ENCODE measurements at regions not wholly inside any gene's neighbourhood (a gene's known extent, or its start where the extent isn't known, plus 50 kb on each side); places are given as distances from the start of the nearest gene placed in this dataset.

DNA sequence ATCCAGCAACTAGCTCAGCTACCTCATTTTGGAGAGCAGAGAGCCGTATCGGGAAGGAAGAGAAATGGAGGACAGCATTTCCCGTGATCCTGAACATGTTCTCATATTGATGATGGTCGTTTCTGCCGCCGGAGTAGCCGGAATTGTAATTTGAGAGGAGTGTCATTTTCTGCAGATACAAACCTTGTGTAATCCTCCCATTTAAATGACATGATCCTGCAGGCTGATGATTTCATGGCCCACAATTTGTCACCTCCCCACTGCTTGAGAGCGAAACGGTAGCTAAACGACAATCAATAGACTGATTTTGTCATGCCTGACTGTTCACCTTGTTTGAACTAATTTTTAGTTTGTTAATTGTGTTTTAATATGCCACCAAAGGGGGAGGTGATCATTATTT is 126.5 kb upstream of the CNTN6 start:
- TF ChIP-seq YY1 (IDR thresholded peaks at IDR 0.05; ENCODE audit: insufficient read depth, insufficient read length) (no peak), ZNF274 (IDR thresholded peaks at IDR 0.05; ENCODE audit: low read depth, low read length) (no peak)

Data from NT2/D1 (cell line).